ENCODE measurements at regions not wholly inside any gene's neighbourhood (a gene's known extent, or its start where the extent isn't known, plus 50 kb on each side); places are given as distances from the start of the nearest gene placed in this dataset.

- Histone ChIP-seq H3K79me2 (replicated peaks; ENCODE audit: insufficient read depth, low read length) (no peaks in the 10 kb centered on the region), H3K27ac (ENCODE audit: low read length) (no peak overlapping the region), H3F3A (ENCODE audit: insufficient read depth, low read length, poor library complexity, severe bottlenecking) (no peaks in the 10 kb centered on the region), H3K4me3 (ENCODE audit: low read length) (no peak overlapping the region), H3K27me3 (ENCODE audit: insufficient read depth, low read depth, low read length) (no peaks in the 10 kb centered on the region), H3K9me2 (ENCODE audit: insufficient read depth, low read length) (no peaks in the 10 kb centered on the region), H4K20me1 (ENCODE audit: insufficient read depth) (no peaks in the 10 kb centered on the region), H2AFZ (ENCODE audit: low read depth, low read length) (no peak overlapping the region), H3K9ac (ENCODE audit: low read length) (no peak overlapping the region), H3K36me3 (ENCODE audit: insufficient read depth, low read length) (no peaks in the 10 kb centered on the region), H3K4me2 (ENCODE audit: low read length) (no peak overlapping the region), H3K9me3 (ENCODE audit: low read length) (no peaks in the 10 kb centered on the region)
- TF ChIP-seq TAF1 (IDR thresholded peaks at IDR 0.05; ENCODE audit: low read depth) (no peak), CTCF (IDR thresholded peaks at IDR 0.05; ENCODE audit: poor library complexity, severe bottlenecking) (no peak), EZH2 (IDR thresholded peaks at IDR 0.05; ENCODE audit: borderline replicate concordance, insufficient read depth, low read length, poor library complexity, severe bottlenecking) (no peak), MXI1 (conservative IDR thresholded peaks at IDR 0.05; ENCODE audit: poor library complexity, severe bottlenecking) (no peak), EP300 (conservative IDR thresholded peaks at IDR 0.05; ENCODE audit: poor library complexity, severe bottlenecking) (no peak), SMC3 (conservative IDR thresholded peaks at IDR 0.05; ENCODE audit: poor library complexity) (no peak), RAD21 (conservative IDR thresholded peaks at IDR 0.05) (no peak), REST (IDR thresholded peaks at IDR 0.05; ENCODE audit: borderline replicate concordance) (no peak), POLR2AphosphoS5 (IDR thresholded peaks at IDR 0.05) (no peak)
Measured at GRCh38 chr13:111562716-111563115, 242.3 kb downstream of the TEX29 start.

- no peaks in the 10 kb centered on the region for H3K36me3 ChIP-seq (ENCODE audit: insufficient read depth, low read length)
- H3K27me3 ChIP-seq (ENCODE audit: insufficient read depth, low read depth, low read length) = no peaks in the 10 kb centered on the region
- no peak overlapping the region for H3K4me3 ChIP-seq (ENCODE audit: low read length)
- no peak overlapping the region for H2AFZ ChIP-seq (ENCODE audit: low read depth, low read length)
- H3K9me3 ChIP-seq (ENCODE audit: low read length) = no peaks in the 10 kb centered on the region
- no peaks in the 10 kb centered on the region for H3K9me2 ChIP-seq (ENCODE audit: insufficient read depth, low read length)
- no peak for TF ChIP-seq SMC3 (conservative IDR thresholded peaks at IDR 0.05; ENCODE audit: poor library complexity)
- TF ChIP-seq MXI1 (conservative IDR thresholded peaks at IDR 0.05; ENCODE audit: poor library complexity, severe bottlenecking) = no peak
- TF ChIP-seq RAD21 (conservative IDR thresholded peaks at IDR 0.05) = no peak
- no peak for TF ChIP-seq REST (IDR thresholded peaks at IDR 0.05; ENCODE audit: borderline replicate concordance)
- TF ChIP-seq POLR2AphosphoS5 (IDR thresholded peaks at IDR 0.05) = no peak
- TF ChIP-seq CTCF (IDR thresholded peaks at IDR 0.05; ENCODE audit: poor library complexity, severe bottlenecking) = no peak
- no peak for TF ChIP-seq EP300 (conservative IDR thresholded peaks at IDR 0.05; ENCODE audit: poor library complexity, severe bottlenecking)
- no peak for TF ChIP-seq EZH2 (IDR thresholded peaks at IDR 0.05; ENCODE audit: borderline replicate concordance, insufficient read depth, low read length, poor library complexity, severe bottlenecking)
- no peak for TF ChIP-seq TAF1 (IDR thresholded peaks at IDR 0.05; ENCODE audit: low read depth)
- H3K4me2 ChIP-seq (ENCODE audit: low read length) = no peak overlapping the region
- H3F3A ChIP-seq (ENCODE audit: insufficient read depth, low read length, poor library complexity, severe bottlenecking) = no peaks in the 10 kb centered on the region
- no peak overlapping the region for H3K9ac ChIP-seq (ENCODE audit: low read length)
- no peak overlapping the region for H3K27ac ChIP-seq (ENCODE audit: low read length)
- no peaks in the 10 kb centered on the region for H3K79me2 ChIP-seq (replicated peaks; ENCODE audit: insufficient read depth, low read length)
- H4K20me1 ChIP-seq (ENCODE audit: insufficient read depth) = no peaks in the 10 kb centered on the region
Measured at GRCh38 chr13:111564606-111565005, 244.2 kb downstream of the TEX29 start.
